Activated CD4-positive, alpha-beta T cell treated with anti-CD3 and anti-CD28 coated beads, Interleukin-2, amount 50 U/mL, for 1 hour (primary cell): ENCODE measurements at regions not wholly inside any gene's neighbourhood (a gene's known extent, or its start where the extent isn't known, plus 50 kb on each side); places are given as distances from the start of the nearest gene placed in this dataset.
A peak's percentile ranks its signal among the peaks of the same experiment; 100 is the strongest.
"Not testable (repeated sequence)": the region's sequence is repeated elsewhere in the genome, so short reads cannot be mapped to it uniquely, and the experiment has no call there.

Experiments
- DNase-seq: peaks from one replicate; pipeline ENCODE4 v3.0.0-alpha.2; 2020

- DNase-seq: peak; percentile 22
Observed at GRCh38 chr15:28789401-28790114, 58.9 kb downstream of the GOLGA6L7 start.

DNA sequence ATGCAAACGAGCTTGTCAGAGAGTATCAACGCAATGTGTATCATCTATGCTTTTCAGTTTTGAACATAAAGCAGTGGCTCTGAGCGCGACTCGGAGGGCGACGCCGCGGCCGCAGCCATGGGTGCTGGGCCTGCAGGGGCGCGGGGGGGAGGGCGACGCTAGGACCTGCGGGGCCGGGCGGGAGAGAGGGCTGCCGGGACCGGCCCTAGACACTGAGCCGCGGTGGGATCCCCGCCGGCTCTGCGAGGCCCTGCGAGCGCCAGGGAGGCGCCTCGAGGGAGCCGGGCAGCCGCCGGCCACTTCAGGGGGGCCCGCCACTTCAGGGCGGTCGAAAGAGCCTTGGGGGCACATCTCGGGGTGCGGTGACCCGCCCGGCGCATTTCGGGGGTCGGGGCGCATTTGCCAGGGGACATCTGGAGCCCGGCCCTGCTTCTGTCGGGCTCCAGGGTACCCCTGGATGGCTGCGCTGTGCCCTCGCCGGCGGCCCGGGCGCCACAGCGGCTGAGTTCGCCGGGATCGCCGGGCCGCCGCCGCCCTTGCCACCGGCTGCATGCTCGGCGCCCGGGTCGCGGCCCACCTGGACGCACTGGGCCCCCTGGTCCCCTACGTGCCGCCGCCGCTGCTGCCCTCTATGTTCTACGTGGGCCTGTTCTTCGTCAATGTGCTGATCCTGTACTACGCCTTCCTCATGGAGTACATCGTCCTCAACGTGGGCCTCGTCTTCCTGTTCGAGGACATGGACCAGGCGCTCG, 59.6 kb downstream of the GOLGA6L7 start:
- not testable (repeated sequence) for DNase-seq

DNA sequence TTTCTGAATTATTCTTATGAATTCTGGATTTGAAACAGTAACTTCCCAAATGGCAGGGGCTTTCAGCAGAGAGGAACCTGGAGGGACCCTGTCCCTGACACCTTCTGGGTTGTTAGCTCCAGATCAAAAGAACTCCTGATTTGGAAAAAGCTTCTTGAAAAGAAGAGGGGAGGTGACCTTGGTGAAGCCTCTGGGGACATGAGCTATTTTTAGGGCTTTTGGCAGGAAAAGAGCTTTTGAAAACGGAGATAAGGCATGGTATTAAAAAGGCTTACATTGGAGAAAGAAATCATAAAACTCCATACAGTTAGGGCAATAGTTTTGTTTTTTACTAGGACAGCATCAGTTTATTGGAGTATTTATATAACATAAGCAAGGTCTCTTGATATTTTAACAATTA, 60.3 kb downstream of the GOLGA6L7 start:
- DNase-seq: not testable (repeated sequence)

DNA sequence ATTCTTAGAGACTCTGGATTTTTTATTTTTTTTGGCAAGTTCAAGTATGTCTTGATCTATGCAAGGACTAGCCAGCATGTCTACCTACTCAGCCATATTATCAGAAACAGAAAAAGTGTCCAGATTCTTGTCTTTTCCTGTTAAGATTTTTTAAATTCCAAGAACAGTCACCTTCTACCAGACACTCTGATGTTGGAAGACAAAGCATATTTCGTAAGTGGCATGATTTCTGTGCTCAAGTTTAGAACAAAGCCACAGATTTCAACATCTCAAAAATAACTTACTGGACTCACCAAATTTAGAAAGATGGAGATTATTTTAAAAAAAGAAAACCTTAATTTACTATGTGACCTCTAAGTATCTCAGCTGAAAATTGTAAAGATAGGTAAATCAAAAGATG, 61.9 kb downstream of the GOLGA6L7 start:
- no peak for DNase-seq

DNA sequence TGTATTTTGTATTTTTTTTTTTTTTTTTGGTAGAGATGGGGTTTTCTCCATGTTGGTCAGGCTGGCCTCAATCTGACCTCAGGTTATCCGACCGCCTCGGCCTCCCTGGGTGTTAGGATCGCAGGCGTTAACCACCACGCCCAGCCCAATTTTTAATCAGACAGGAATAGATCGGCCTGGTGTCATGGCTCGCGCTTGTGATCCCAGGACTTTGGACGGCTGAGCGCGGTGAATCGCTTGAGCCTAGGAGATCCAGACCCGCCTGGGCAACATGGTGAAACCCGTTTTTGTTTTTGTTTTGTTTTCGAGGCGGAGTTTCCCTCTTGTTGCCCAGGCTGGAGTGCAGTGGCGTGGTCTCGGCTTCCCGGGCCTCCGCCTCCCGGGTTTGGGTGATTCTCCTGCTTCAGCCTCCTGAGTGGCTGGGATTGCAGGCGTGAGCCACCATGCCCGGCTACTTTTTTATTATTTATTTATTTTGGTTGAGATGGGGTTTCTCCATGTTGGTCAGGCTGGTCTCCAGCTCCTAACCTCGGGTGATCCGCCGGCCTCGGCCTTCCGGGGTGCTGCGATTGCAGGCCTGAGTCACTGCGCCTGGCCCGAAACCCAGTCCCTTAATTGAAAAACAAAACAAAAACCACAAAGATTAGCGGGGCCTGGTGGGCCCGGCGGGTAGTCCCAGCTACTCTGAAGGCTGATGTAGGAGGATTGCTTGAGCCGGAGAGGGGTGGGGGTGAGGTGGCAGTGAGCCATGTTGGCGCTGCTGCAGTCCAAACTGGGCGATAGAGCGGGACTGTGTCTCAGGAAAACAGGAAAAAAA, 63.9 kb downstream of the GOLGA6L7 start:
- DNase-seq: not testable (repeated sequence)

DNA sequence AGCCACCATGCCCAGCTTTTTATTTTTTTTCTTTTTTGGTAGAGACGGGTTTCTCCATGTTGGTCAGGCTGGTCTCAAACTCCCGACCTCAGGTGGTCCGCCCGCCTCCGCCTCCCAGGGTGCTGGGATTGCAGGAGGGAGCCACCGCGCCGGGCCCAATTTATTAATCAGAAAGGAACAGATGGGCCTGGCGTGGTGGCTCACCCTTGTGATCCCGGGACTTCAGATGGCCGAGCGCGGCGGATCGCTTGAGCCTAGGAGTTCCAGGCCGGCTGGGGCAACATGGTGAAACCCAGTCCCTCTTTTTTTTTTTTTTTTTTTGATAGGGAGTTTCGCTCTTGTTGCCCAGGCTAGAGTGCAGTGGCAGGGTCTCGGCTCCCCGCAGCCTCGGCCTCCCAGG, 64.6 kb downstream of the GOLGA6L7 start:
- DNase-seq: no peak

GRCh38 chr15:28783466-28783865, 65.0 kb downstream of the GOLGA6L7 start:
- no peak for DNase-seq

DNA sequence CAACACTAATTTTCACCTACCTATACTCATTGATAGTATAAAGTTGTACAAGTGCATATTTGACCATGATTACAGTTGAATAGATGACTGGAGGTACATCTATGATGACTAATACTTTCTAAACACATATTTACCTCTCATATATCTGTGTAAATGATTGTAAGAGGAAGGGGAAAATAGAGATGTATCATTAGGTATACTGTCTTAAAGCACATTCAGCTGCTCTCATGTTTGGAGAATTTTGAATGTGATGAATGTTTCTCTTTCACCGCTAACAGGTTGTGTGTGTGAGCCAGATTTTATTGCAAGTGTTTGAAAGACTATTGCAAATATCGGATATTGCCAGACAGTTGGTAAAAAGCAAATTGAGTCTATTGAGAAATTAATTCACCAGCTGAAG, 66.2 kb upstream of the GOLGA8M start:
- not testable (repeated sequence) for DNase-seq

DNA sequence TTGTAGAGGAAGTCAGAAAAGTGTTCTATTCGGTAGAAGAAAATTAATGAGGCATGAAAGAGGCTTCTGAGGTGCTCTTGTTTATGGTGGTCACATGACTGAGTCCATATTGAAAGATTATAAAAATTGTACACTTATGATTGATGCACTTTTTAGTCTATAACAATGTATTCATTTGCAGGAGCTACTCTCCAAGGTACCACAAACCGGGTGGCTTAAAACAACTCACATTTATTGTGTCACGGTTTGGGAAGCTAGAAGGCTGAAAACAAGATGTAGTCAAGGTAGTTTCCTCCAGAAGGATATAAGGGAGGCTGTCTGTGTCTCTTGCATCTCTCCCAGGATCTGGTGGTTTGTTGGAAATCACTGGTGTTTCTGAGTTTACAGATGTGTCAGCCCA, 60.6 kb upstream of the GOLGA8M start:
- DNase-seq: not testable (repeated sequence)
